Fibroblast of skin of right biceps (primary cell): ENCODE measurements at regions not wholly inside any gene's neighbourhood (a gene's known extent, or its start where the extent isn't known, plus 50 kb on each side); places are given as distances from the start of the nearest gene placed in this dataset.
A peak's percentile ranks its signal among the peaks of the same experiment; 100 is the strongest.
"Not testable (repeated sequence)": the region's sequence is repeated elsewhere in the genome, so short reads cannot be mapped to it uniquely, and the experiment has no call there.

ENCODE experiments used
- DNase-seq: peaks from one replicate; pipeline ENCODE4 v3.0.0-alpha.2; 2013

- DNase-seq: no peak
Observed at GRCh38 chr12:43245947-43246346, 306.1 kb downstream of the ADAMTS20 start.

DNA sequence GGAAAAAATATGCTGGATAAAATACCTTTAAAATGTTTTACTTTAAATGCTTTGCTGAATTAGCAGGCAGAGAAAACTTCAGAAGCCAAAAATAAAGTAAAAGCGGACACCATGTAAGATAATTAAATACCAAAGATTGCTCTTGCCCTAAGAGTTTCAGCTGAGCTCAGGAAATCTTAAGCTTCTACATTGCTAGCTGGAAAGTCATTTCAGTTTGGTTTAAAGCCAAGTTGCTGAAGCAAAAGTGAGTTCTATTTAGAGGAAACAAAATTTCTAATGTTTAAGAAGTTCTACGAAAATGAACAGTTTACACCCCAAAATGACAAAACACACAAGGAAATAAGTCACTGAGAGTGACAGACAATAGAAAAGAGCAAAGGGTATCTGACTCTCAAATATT, 310.0 kb downstream of the ADAMTS20 start:
- DNase-seq: peak; percentile 17

DNA sequence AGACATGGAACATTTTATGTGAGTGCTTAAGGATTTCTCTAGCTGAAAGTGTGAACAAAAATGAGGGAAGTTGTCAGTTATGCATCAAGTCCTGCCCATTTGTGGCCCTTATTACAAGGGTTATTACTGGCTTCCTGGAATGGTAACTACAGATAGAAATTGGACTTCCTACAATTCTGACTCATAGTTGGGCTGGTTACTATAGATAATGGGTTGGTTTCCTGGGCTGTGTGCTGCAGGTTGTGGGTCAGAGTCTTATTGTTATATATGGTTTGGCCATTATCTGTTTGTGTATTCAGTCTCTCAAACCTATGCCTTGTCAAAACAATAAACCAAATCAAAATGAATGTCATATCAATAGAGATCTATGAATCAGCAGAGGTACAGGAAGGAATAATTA, 313.7 kb downstream of the ADAMTS20 start:
- DNase-seq: no peak

DNA sequence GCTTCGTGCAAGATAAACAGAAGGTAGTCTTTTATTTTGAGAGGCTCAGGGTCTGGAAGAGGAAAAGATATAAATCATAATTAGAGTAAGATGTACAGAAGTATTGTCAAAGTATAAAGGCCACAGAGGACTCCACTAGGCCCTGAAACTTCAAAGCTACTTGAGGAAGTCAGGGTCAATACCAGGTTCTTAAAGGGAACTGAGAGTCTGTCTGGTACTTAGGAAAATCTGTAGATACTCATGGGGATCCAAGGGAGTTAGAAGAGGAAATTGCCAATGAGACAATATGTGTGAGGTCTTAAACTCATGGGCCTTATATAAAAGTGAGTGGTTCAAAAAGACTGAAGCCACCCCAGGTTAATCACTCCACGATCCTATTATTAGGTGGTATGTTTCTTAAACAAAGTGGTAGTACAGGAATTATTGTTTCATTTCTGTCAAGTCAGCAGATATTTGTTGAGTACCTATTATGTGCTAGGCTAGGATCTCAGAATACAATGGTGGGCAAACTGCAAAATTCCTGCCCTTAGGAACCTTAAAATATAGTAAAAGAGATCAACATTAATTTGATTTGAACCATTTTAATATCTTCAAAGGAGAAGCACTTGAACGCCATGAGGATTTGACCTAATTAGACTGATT, 314.6 kb downstream of the ADAMTS20 start:
- no peak for DNase-seq

DNA sequence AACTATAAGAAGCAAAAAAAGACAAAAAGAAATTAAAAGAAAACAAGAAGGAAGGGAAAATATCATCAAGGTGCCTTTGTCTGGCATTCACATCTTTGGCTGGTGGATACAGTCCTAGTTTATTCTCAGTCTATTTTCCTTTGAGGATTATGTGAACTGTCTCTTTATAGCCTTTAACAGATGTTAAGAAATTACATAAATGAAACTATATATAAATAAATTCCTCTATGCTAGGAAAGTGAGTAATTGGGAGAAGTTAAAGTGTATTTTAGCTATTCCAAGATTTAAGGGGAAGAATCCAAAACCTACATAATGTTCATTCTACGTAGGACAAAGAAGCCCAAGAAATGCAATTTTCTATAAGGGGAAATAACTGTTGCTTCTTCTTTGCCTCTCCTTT, 316.3 kb downstream of the ADAMTS20 start:
- no peak for DNase-seq

DNA sequence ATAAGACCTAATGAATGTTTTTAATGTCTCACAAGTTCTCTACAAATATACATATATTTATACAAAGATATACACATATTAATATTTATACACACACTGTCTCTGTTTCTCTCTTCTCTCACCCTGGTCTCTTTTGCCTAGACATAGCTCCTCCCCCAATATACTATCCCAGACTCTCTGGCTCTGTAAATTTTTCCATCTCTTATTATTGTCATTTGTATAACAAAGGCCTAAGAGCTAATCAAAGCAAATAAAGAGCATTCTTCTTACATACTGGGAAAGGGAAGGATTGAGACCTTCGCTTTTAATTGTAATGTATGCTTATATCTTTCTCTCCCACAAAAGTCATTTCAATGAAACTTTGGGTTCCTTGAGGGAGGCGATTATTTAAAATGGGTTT, 318.1 kb downstream of the ADAMTS20 start:
- no peak for DNase-seq

- no peak for DNase-seq
Observed at GRCh38 chr12:43226151-43226550, 325.9 kb downstream of the ADAMTS20 start.

DNA sequence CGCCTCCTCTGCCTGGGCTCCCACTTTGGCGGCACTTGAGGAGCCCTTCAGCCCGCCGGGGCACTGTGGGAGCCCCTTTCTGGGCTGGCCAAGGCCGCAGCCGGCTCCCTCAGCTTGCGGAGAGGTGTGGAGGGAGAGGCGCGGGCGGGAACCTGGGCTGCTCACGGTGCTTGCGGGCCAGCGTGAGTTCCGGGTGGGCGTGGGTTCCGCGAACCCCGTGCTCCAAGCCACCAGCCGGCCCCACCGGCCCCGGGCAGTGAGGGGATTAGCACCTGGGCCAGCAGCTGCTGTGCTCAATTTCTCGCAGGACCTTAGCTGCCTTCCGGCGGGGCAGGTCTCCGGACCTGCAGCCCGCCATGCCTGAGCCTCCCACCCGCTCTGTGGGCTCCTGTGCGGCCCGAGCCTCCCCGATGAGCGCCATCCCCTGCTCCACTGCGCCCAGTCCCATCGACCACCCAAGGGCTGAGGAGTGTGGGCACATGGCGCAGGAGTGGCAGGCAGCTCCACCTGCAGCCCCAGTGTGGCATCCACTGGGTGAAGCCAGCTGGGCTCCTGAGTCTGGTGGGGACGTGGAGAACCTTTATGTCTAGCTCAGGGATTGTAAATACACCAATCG, 327.7 kb downstream of the ADAMTS20 start:
- DNase-seq: not testable (repeated sequence)

- DNase-seq: no peak
Observed at GRCh38 chr12:43222796-43223195, 329.2 kb downstream of the ADAMTS20 start.

DNA sequence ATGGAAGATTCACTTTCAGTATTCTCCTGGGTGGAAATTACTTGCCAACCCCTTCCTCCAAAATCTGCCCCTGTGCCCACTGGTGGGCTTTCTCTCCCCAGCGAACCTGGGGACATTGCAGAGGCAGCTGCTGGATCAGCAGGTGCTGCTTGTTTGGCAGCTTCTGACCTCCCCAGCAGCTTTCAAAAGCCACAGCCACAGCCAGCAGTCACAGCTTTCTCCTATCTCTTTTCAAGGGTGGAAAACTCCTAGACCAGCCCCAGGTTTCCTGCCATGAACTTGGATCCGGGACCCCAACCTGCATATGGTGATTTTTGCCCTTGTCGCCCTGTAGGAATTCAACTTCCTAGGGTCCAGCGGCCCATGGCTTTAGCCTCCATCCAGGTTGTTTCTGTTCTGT, 330.8 kb downstream of the ADAMTS20 start:
- DNase-seq: no peak

DNA sequence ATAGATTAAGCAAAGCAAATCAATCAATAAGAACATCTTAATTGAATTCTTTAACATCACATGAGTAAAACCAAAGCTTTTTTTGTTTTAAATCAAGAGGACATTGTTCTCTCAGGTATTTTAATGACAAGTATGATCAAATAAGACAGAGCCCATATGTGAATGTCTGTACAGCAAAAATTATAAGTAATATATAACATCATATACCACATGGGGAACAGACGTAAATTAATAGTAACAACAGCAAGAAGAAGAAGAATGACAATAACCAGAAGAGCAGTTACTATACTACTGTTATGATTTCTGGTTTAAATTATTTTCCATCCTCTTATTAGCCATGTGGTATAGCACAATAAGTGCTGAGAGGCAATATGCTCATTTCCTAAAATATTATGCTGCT, 335.5 kb downstream of the ADAMTS20 start:
- no peak for DNase-seq

GRCh38 chr12:43214166-43214565, 337.8 kb downstream of the ADAMTS20 start:
- DNase-seq: no peak

GRCh38 chr12:43213608-43214007, 338.4 kb downstream of the ADAMTS20 start:
- no peak for DNase-seq

DNA sequence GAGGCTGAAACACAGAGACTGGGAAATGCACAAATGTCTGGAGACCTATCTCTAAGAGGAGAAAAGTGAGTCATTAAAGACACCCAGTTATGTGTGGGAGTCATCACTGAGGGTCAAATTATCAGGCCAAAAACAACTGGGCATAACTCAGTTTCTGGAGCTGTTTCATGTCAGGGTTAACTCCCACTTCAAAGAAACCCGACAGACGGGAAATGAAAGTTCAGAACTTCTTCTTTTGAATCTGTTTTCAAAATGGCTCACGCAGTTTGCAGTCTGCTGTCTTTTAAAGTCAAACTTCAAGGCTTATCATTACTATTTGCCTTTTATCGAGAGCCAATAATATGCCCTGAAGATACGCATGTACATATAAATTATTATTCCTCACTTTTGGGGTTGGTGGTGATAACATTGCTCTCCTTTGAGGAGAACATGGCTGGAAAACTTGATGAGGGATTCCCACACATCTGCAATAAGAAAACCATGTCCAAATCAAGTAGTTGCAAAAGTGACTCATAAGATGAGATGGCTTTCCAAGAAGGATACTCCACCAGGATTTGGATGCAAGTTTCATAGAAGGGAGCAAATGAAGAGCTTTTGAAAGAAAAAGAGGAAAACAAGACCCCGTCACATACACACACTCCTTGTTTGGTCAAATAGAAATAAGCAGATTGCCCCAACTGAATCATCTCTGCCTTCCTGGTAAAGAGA, 341.4 kb downstream of the ADAMTS20 start:
- DNase-seq: peak; percentile 60

- peak; percentile 60 for DNase-seq
Observed at GRCh38 chr12:43208627-43209026, 343.4 kb downstream of the ADAMTS20 start.

DNA sequence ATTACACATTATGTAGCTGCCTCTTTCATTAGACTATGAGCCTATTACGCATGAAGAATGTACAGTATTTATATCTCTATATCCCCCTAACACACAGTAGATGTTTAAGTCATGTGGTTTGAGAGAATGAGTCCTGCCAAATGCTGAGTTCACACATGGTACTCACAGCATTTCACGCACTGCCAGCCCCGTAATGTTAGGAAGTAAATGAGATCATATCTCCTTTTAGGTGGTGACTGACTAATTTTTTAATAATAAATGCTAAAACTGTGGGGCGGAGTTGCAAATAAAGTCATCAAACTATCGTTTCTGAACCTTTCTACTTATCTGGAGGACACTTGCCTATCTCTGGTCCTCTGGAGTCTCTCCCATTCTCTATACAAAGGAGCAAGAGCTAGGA, 343.8 kb downstream of the ADAMTS20 start:
- peak; percentile 24 for DNase-seq

DNA sequence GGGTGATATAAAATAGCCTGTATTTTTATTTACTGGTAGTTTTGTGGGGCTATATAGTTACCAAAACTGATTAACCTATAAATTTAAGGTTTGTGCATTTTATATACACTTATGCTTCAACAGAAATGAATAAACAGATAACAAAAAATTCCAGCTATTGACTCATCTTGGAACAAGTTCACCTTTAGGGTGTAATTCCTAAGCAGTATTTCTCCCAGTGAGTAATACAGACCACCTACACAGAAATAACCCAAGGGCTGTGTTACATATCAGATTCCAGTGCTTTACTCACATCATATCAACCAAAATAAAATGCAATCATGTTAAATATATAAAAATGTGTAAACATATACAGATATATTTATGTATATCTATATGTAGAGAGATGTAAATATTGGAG, 345.6 kb downstream of the ADAMTS20 start:
- DNase-seq: peak; percentile 51

DNA sequence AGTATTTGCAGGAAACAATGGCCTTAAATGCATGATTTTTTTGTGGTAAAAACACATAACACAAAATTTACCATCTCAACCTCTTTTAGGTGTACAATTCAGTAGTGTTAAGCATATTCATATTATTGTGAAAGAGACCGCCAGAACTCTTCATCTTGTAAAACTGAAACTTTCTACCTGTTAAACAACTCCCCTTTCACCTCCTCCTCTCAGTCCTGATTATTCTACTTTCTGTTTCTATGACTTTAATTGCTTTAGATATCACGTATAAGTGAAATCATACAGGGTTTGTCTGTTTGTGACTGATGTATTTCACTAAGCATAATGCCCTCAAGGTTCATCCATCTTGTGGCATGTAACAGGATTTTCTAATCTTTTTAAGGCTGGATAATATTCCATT, 353.4 kb downstream of the ADAMTS20 start:
- no peak for DNase-seq

GRCh38 chr12:43196268-43196907, 355.6 kb downstream of the ADAMTS20 start:
- DNase-seq: no peak

- DNase-seq: not testable (repeated sequence)
Observed at GRCh38 chr12:43193096-43193495, 358.9 kb downstream of the ADAMTS20 start.

GRCh38 chr12:43192442-43192841, 359.6 kb downstream of the ADAMTS20 start:
- DNase-seq: not testable (repeated sequence)

DNA sequence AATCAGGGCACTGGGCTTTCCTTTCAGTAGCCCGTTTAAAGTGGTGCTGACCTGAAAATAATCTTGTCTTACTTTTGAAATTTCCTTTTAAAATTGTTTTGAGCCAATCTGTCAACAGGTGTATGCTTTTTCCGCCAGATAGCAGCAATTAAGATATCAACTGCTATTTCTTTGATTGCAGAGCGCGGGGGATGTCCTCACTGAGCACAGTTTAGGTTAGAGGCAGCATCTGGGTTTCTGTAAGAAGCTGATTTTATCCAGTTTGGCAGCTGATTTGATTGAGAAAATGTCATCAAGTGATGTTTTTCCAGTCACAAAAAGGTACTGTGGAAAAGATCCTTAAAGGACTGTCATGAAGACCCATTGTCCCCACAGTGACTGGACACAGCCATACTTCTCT, 371.8 kb downstream of the ADAMTS20 start:
- no peak for DNase-seq

DNA sequence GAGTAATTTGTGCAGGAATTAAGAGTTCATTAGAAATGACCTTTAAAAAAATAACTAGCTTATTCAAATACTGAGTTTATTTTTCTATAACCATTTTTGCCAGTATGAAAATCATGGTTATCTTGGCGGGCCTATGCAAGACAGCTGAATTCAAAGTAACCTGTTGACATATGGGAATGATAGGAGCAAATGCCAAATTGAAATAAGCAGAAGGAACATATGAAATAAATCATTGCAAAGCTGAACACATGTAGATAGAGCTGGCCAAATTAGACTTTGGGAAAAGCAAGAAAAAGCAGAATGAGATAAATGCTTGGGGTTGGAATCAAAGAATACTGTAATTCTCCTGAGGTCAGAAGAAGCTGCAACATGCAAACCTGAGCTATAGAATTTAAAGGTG, 372.5 kb downstream of the ADAMTS20 start:
- DNase-seq: no peak

DNA sequence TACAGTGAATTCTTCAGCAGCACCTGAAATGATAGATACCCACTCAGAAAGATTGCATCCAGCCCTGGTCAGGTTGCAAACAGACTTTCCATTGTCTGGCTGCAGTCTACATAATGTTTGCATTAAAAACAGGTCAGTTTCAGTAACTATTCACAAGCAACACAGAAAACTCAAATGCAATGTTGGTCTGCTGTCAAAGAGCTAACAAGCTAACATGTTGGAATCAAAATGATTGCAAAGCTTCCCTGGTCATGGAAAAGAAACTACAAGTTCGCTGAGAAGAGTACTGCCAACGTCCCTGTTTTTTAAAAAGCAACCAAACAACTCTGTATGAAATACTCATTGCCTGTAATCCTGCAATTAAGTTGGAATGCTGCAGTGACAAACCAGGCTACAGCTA, 374.7 kb downstream of the ADAMTS20 start:
- DNase-seq: no peak
